CD4-positive, alpha-beta T cell (primary cell): ENCODE measurements at regions not wholly inside any gene's neighbourhood (a gene's known extent, or its start where the extent isn't known, plus 50 kb on each side); places are given as distances from the start of the nearest gene placed in this dataset.

Experiments
- ATAC-seq: fragments of 200-7000 bp; cut with Tn5 transposase; one replicate; pipeline ENCODE4 v1.10.0; 2022; ENCODE audit warnings: mild to moderate bottlenecking; ENCODE audit not compliant: poor library complexity
- CTCF ChIA-PET: fragments of 350-600 bp; sonication (Branson Sonifier 250); formaldehyde crosslinking; loops from one replicate; lab custom pipeline; 2021; ENCODE audit warnings: antibody characterized with exemption, inconsistent platforms; lab: Charles Lee
- POLR2A ChIA-PET: fragments of 350-600 bp; sonication (Branson Sonifier 250); formaldehyde crosslinking; loops from one replicate; lab custom pipeline; 2021; ENCODE audit warnings: antibody characterized with exemption, inconsistent platforms; lab: Charles Lee
- DNase-seq, 14 experiments: peaks; one replicate each; pipeline ENCODE4 v3.0.0-alpha.2; 2013 to 2020; ENCODE audit warnings: mixed read lengths in 2 of 14
- H3K27ac ChIP-seq, 2 donors: one replicate each; pipeline versions ENCODE4 v1.5.1 to v1.7.0; 2013; ENCODE audit warnings: low read length in 2 of 2, low read depth in 1 of 2, mild to moderate bottlenecking in 1 of 2
- H3K27me3 ChIP-seq, 2 experiments: 1 replicate in 1 of 2; 2 replicates in 1 of 2; pipeline versions ENCODE4 v1.6.1 to v1.7.0; 2013; ENCODE audit warnings: low read length in 2 of 2, control low read depth in 1 of 2, mild to moderate bottlenecking in 1 of 2, moderate library complexity in 1 of 2; ENCODE audit not compliant: insufficient read depth in 2 of 2, control insufficient read depth in 1 of 2
- H3K36me3 ChIP-seq: one replicate; pipeline ENCODE4 v1.6.1; 2013; ENCODE audit warnings: low read length, control low read depth; ENCODE audit not compliant: insufficient read depth
- H3K4me1 ChIP-seq: one replicate; pipeline ENCODE4 v1.6.1; 2013; ENCODE audit warnings: low read length, control low read depth; ENCODE audit not compliant: insufficient read depth
- H3K4me3 ChIP-seq: one replicate; pipeline ENCODE4 v1.5.1; 2013; ENCODE audit warnings: mild to moderate bottlenecking, low read length, moderate library complexity
- H3K9me3 ChIP-seq, 2 experiments: 1 replicate in 1 of 2; 2 replicates in 1 of 2; pipeline versions ENCODE4 v1.6.1 to v1.7.0; 2013; ENCODE audit warnings: low read length in 2 of 2, mild to moderate bottlenecking in 2 of 2, control low read depth in 1 of 2, moderate library complexity in 1 of 2; ENCODE audit not compliant: control insufficient read depth in 1 of 2, insufficient read depth in 1 of 2
- H3K27ac Mint-ChIP-seq: one replicate; pipeline ENCODE4 v1.8.0; 2020; ENCODE audit warnings: mixed read lengths
- H3K27me3 Mint-ChIP-seq: one replicate; pipeline ENCODE4 v1.8.0; 2021; ENCODE audit warnings: mixed read lengths
- H3K36me3 Mint-ChIP-seq: one replicate; pipeline ENCODE4 v1.8.0; 2021; ENCODE audit warnings: low read depth, mixed read lengths
- H3K4me1 Mint-ChIP-seq: one replicate; pipeline ENCODE4 v1.8.0; 2021; ENCODE audit warnings: low read depth, mixed read lengths
- H3K4me3 Mint-ChIP-seq: one replicate; pipeline ENCODE4 v1.8.0; 2020; ENCODE audit warnings: mild to moderate bottlenecking, mixed read lengths
- H3K9me3 Mint-ChIP-seq: one replicate; pipeline ENCODE4 v1.8.0; 2020; ENCODE audit warnings: mixed read lengths
- CTCF ChIP-seq: fragments of 200-600 bp; IDR thresholded peaks from one replicate; pipeline ENCODE4 v1.8.0; 2022; ENCODE audit warnings: antibody characterized with exemption, mild to moderate bottlenecking
- intact Hi-C, 2 experiments: fragments of 100-400 bp; cut with DNase I in 1 of 2; cut with micrococcal nuclease in 1 of 2; formaldehyde crosslinking; loops; one replicate each; pipeline versions ENCODE4 v1.15.1 to v1.9.0; 2023 to 2025; cut with DNase I, micrococcal nuclease

GRCh38 chr17:54339731-54340130 is 517.0 kb downstream of the KIF2B start:
- intact Hi-C loops, result no loop called here
- Histone ChIP-seq H3K36me3 (no peaks in the 10 kb centered on the region), H3K4me3 (no peak overlapping the region), H3K27ac (no peak overlapping the region), H3K4me1 (no peaks in the 10 kb centered on the region), H3K9me3 (peaks cover 0 to 4% of the 10 kb centered on the region in 2 experiments), H3K27me3 (no peaks in the 10 kb centered on the region)
- ATAC-seq, result no peak
- CTCF ChIA-PET, result no interaction called here
- no peak for DNase-seq
- Mint-ChIP-seq H3K27ac (no peak overlapping the region), H3K27me3 (no peaks in the 10 kb centered on the region), H3K36me3 (no peaks in the 10 kb centered on the region), H3K9me3 (peaks cover 3% of the 10 kb centered on the region), H3K4me1 (no peaks in the 10 kb centered on the region), H3K4me3 (no peak overlapping the region)
- POLR2A ChIA-PET, result no interaction called here
- TF ChIP-seq CTCF, result no peak

GRCh38 chr17:54347495-54347894 is 524.8 kb downstream of the KIF2B start:
- Mint-ChIP-seq H3K27ac (no peak overlapping the region), H3K27me3 (no peaks in the 10 kb centered on the region), H3K9me3 (peaks cover 3% of the 10 kb centered on the region), H3K4me1 (no peaks in the 10 kb centered on the region), H3K4me3 (no peak overlapping the region), H3K36me3 (no peaks in the 10 kb centered on the region)
- intact Hi-C loops, result no loop called here
- Histone ChIP-seq H3K36me3 (no peaks in the 10 kb centered on the region), H3K4me1 (no peaks in the 10 kb centered on the region), H3K27ac (no peak overlapping the region), H3K9me3 (peaks cover 0 to 5% of the 10 kb centered on the region in 2 experiments), H3K4me3 (no peak overlapping the region), H3K27me3 (no peaks in the 10 kb centered on the region)
- no peak for TF ChIP-seq CTCF
- CTCF ChIA-PET, result no interaction called here
- no peak for ATAC-seq
- DNase-seq, result no peak
- POLR2A ChIA-PET, result no interaction called here

GRCh38 chr17:54348234-54348633 is 525.5 kb downstream of the KIF2B start:
- H3K9me3 Mint-ChIP-seq, result peaks cover 3% of the 10 kb centered on the region
- no peak overlapping the region for H3K27ac ChIP-seq
- H3K27me3 Mint-ChIP-seq, result no peaks in the 10 kb centered on the region
- CTCF ChIA-PET, result no interaction called here
- ATAC-seq (no peak), DNase-seq (no peak)
- no peak for TF ChIP-seq CTCF
- peaks cover 0 to 5% of the 10 kb centered on the region in 2 experiments for H3K9me3 ChIP-seq
- intact Hi-C loops, result no loop called here
- H3K36me3 ChIP-seq, result no peaks in the 10 kb centered on the region
- POLR2A ChIA-PET, result no interaction called here
- no peaks in the 10 kb centered on the region for H3K36me3 Mint-ChIP-seq
- H3K4me1 ChIP-seq, result no peaks in the 10 kb centered on the region
- H3K4me1 Mint-ChIP-seq, result no peaks in the 10 kb centered on the region
- no peak overlapping the region for H3K27ac Mint-ChIP-seq
- H3K4me3 Mint-ChIP-seq, result no peak overlapping the region
- H3K4me3 ChIP-seq, result no peak overlapping the region
- H3K27me3 ChIP-seq, result no peaks in the 10 kb centered on the region
